ENCODE measurements at regions not wholly inside any gene's neighbourhood (a gene's known extent, or its start where the extent isn't known, plus 50 kb on each side); places are given as distances from the start of the nearest gene placed in this dataset.

DNA sequence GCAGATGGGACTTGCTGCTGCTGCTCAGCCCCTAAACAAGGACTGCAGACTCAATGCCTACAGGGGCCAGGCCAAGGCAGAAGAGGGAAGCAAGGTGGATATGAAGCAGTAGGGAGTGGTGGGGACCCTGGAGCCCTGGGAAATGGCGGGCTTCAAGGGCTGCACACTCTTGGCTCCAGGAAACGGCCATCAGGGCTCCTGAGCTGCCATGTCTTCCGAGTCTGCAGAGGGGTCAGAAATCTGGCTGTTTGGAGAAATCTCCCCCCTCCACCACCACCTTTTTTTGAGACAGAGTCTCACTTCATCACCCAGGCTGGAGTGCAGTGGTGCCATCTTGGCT is 169.1 kb downstream of the KATNIP start:
- DNase-seq (ENCODE audit: low spot score), result no peak

DNA sequence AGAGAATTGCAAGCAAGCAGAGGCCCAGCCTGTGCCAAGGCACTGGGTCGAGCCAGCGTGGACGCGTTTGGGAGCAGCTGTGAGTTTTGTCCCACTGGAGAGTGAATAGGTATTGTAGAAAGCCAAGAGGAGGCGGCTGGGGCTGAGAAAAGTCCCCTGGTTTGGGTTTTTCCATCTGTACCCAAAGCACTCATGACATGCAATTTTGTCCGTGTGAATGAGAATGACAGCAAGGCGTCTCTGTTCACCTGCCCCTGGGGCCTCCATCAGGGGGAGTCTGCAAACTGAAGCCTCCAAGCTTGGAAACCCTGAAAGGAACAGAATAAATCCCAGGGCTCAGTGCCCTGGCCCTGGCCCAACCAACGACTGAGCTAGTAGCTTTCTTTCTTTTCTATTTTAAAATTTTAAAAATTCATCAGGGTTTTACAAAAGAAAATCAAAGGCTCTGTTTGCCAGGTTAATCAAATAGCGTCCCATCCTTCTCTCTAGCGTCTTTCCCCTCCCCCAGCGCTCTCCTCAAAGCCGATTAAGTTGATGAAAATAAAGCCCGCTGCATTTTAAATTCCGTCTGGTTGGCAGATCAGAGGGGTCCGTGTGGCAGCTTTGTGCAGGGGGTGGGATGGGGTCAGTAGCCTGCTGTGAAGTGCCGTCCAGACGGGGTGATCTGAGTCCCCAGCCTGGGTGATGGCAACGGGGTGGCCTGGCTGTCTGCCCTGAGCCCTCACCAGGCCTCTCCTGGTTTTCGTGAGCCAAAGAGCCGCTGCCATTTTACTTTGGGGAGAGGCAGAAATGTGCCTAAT is 171.0 kb downstream of the KATNIP start:
- no peak for DNase-seq (ENCODE audit: low spot score)

DNA sequence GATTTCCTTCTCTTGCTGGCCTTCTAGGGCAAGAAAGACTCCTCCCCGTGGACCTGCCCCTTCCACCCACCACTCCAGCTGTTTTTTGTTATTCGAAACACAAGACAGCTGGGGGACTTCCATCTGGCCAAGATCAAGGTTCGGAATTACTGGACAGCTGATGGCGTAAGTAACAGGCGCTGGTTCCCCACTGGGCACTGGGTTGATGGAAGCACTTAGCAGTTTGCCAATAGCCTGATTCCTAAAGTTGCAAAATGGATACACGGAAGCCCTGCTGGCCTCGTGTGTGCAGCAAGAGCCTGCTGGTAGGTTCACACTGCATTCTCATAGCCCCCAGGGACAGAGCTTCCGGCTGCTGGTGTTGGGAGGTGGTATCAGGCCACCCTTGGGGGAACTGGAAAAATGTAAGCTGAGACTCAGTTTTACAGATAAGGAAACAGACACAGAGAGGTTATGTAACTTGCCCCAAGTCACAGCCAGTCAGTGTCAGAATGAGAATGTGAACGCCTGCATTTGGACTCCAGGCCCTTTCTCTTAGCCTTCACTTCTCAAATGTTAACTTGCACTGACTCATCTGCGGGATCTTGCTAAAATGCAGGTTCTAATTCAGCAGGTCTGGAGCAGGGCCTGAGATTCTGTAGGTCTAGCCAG is 171.7 kb downstream of the KATNIP start:
- no peak for DNase-seq (ENCODE audit: low spot score)

DNA sequence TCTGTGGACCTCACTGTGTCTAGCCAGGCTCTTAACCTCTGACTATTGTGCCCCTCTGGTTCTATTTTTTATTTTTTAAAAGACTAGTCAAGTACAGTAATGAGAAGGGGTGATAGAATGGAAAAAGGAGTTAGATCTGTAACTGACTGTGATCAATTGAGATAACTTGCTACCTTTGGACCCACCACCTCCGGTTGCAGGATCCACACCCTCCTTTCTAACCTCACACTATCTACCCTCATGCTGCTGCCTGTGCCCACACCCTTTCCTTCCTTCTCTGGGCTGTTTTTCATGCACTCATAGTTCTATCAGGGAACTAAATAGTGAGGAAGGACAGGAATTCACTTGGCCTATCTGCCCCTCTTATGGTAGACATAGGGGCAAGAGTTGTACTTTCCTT is 172.3 kb downstream of the KATNIP start:
- no peak for DNase-seq (ENCODE audit: low spot score)

DNA sequence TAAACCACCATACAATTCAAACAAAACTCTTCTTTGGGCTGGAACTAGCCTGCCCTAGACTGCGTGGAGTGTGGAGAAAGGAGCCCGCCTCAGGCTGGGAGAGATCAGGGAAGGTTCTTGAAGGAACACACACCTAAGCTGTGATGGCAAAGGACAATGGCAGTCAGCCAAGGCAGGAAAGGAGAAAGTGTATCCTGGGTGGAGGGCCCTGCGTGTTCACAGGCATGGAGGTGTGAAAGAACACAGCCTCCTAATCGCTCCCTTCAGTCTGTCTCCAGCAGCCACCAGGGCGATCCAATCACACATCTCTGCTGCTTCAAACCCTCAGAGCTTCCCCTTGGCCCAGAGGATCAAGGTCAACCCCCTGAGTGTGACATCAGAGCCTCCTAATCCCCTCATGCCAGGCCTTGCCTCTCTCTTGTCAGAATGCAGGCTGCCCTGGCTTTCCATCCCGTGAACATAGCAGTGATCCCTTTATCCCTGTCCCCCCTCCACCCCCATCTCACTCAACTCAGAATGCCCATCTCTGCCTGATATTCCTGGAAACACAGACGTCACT is 173.0 kb downstream of the KATNIP start:
- DNase-seq (ENCODE audit: low spot score), result no peak

DNA sequence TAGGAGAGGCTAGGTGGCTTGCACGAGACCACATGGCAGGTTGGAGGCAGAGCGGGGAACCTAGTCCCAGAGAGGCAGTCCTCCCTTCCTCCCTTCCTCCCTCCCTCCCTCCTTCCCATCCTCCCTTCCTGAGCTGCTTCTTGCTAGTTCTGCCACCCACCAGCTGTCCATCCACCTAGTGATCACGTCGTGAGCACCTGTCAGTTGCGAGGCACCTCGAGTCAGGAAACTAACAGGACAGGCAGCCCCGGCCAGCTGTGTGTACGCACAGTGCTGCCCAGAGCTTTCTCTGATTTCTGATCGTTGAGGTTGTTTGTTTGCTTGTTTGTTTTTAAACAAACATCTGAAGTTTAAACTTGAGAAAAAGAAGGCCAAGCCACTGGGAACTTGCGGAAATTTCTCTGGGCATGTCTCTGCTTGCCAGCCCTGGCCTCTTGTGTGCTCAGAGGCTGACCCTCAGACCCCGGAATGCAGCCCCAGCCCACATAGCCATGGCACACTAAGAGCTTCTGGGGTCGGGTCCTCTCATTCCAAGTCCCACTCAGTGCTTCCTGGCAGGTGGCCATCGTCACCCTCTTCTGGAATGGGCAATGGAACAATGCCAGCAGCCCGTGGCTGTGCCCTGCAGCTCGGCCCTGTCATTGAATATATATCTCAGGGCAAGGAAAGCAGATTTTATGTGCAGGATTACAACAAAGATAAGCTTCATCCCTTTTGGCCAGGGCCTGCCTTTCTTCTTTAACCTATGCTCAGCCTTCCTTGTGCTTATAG is 174.0 kb downstream of the KATNIP start:
- peak; percentile 8 for DNase-seq (ENCODE audit: low spot score)

DNA sequence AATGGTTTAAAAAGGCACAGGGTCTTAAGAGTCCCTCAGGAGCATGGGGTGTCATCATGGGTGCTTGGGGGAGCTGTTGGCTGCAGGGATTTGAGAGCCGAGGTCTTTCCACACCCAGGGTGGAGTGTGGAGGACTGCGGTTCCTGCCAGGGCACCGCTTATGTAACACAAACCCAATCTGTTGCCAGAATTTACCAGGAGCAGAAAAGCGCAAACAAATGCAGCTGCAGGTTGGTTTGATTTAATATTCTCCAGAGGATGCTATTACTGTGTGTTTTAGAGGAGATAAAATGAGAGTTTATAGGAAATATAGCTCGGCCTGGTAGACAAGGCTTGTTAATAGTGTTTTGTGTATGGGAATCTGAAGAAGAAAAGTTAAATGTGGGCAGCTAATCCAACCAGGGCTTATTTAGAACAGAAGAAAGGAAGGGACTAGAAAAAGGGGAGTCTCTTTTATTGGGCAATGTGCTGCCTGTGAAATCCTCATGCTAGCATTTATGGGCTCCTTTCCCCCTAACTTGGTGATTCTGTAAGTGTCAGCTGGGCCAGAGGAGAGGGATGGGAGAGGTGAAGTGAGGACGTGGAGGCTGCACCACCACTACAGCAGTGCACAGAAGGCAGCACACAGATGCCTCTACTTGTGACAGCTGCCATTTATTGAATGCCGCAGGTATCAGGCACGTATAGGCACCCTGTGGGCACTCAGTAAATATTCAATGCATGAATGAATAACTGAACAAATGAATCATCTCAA is 174.7 kb downstream of the KATNIP start:
- DNase-seq (ENCODE audit: low spot score), result no peak

DNA sequence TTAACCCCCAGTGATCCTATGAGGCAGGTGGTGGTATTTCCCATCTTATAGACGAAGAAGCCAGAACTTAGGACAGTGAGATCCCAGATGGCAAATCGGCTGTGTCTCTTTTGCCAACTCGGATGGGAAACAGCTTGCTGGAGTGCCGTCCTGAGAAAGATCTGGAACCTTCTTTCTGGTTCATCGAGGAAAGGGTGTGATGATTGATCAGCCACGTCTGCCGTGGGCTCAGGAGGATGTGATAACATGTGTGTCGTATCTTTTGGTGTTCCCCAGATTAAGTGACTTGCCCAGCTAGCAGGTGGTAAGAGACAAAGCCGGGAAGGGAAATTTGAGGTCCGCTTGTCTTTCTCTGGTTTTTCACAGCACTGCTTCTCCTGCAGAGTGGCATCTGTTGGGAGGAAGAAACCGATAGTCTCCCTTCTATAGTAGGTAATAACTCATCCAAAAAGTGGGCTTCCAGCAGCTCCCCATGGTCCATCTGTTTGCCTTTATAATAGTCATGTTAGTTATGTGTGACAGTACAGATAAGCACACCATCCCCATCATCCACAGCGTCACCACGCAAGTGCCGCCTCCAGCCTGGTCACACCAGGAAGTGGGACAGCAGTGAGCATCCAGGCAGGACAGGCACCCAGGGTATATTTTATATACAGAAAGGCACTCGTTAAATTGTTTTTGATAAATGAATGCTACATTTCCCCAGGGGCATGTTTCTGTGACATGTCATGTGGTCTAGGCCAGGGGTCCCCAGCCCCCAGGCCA is 175.5 kb downstream of the KATNIP start:
- DNase-seq (ENCODE audit: low spot score), result no peak

DNA sequence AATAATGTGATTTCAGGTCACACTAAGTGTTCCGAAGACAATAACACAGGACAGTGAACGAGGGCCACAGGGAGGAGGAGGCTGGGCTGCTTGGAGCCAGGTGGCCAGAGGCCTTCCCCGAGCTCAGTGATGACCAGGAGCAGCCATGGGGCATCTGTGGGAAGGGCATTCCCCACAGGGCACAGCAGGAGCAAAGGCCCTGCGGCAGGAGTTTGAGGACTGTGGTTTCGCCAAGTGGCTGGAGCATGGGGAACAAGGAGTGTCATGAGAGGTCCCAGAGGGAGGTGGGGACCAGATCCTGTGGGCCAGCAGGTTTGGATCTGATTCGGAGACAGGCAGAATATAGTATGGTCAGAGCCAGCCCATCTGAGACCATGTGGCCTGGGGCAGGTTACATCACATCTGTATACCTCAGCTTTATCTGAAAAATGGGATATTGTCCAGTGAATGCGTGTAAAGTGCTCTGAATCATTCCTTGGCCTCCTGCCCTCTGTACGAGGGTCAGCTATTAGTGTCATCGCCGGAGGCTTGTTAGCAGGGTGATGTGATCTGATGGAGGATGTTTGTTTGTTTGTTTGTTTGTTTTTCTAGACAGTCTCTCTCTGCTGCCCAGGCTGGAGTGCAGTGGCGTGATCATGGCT is 176.8 kb downstream of the KATNIP start:
- no peak for DNase-seq (ENCODE audit: low spot score)

DNA sequence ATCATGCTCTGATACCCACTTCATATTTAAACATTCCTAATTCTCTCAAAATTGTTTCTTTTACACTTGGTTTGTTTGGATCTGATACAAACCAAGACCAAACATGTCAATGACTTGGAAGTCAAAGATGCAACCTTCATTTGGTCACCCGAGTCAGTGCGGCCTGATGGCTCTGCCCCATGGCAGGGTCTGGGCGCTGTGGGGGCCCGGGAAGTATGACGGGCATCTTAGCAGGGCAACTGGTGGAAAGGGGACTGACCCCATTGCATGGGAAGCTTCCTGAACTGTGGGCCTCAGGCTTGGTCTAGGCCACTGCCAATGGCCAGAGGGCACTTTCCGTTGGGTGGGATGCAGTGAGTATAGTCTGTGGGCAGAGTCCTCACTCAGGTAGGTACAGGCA is 178.0 kb downstream of the KATNIP start:
- DNase-seq (ENCODE audit: low spot score), result no peak

DNA sequence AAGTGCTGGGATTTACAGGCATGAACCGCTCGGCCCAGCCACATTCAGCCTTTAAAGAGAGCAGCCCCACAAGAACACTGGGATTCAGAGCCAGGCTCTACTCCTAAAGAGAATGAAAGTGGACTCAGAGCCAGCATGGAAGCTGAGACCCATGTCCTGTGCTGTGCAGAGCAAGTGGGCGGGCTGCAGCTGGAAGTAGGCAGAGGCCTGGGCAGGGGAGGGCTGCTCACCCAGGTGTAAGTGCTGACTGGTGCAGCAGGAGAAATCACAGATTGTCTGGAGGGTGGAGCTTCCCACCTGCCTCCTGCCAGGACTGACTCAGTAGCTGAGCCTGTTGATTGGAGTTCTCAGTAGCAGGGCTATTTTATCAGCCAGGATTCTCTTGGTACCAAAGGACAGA is 178.7 kb downstream of the KATNIP start:
- DNase-seq (ENCODE audit: low spot score), result no peak

DNA sequence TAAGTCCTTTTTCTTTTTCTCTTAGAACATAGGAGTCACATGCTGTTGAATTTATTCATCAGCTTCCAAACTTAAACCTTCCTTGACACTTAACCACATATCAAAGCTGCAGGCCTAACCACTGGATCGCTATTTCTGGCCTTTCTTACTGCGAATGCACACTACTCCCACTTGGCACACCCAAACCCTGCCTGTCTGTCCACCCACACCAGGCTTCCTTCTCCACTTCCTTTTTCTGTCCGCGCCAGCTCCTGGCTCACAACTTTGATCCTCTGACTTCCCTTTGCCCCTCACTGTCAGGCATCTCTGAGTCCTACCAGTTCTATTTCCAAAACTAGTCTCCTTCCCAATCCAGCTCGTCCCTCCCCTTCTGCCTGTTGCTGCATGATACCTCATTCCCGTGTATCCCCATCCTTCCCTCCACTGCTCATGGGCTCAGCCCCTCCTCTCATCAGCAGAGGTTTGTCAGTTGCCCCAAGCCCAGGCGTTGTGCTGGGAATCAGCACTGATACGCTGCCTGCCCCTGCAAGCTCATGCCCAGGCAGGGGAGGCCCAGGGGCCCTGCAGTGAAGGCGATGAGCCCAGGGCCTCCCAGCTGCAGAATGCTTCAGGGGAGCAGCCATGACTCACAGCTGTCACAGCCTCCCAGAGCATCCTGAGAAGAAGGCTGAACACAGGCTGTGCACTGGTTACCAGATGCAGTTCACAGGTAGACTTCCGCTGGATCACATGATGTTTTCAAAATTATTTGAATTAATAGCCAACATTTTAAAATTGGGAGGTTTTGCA is 179.8 kb downstream of the KATNIP start:
- no peak for DNase-seq (ENCODE audit: low spot score)

DNA sequence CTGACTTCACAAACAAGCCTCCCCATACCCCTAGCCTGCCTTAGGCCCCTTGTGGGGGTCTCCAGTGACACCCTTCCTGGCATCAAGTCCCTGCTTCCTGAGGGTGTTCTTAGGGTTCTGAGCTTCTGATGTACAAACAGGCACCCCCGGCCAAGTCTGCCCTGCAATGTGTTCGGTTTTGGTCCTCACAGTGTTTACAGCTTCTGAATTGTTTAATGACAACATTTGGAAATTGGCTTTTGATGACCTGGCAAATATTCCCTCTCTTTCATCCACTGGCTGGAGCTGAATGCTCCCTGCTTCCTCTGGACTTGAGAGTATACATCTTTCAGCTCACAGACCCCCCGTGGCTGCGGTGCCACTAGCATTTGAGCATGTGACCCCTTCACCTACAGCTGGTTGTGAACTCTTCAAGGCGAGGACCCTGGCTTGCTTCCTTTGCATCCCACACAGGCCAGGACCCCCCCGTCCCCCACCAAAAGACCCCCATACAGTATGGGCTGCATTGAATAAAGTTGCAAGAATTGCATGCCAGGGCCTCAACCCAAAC is 180.8 kb downstream of the KATNIP start:
- DNase-seq (ENCODE audit: low spot score), result no peak

DNA sequence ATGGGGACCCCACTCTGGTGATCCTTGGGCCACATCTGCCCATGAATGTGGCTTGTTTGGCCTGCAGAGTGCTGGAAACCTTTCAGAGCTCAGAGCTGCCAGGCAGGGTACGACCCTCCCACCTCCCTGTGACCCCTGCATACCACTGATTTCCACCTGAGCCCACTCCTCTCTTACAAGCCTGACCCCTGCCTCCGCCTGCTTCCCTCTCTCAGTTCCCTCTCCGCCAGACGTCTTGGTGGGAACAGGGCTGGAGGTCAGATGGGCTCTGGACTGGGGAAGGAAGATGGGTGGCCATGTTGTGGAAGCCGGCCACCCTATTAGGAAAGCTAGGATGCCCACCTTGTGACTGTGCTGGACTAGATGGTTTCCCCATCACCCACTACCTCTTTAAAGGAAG is 185.1 kb downstream of the KATNIP start:
- DNase-seq (ENCODE audit: low spot score), result no peak

DNA sequence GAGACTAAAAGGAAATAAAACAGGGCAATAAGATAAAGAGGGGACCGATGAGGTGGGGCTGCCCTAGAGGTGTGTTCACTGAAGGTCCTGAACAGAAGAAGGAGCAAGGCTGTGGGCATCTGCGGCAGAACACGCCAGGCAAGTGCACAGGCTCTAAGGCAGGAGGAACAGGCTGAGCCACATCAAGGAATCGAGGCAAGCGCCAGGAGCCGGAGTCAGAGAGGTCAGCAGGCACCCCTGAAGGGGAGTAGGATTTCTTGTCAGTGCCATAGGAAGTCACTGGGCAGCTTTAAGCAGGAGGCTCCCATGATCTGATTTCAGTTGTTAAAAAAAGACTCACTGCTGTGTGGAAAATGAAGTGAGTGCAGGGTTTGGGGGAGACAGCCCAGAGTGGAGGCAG is 186.5 kb downstream of the KATNIP start:
- no peak for DNase-seq (ENCODE audit: low spot score)

DNA sequence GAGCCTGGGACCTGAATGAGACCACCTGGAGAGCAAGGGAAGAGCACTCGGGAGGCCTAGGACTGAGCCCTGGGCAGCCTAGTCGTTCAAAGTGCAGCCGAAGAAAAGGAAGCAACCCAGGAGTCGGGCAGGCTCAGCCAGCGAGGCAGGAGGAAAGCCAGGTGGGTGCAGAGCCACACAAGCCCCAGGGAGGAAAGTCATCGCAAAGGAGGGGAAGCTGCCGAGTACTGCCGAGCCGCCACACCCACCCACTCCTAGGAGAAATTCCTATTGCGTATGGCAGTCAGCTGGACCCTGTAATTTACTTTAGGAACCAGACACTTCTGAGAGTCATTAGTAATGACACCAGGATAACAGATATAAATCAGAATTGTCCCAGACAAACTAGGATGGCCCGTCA is 187.6 kb downstream of the KATNIP start:
- DNase-seq (ENCODE audit: low spot score), result no peak

Data from LoVo (cell line).